Mesenchymal stem cell (in vitro differentiated cells and primary cell): ENCODE measurements at regions not wholly inside any gene's neighbourhood (a gene's known extent, or its start where the extent isn't known, plus 50 kb on each side); places are given as distances from the start of the nearest gene placed in this dataset.

ENCODE experiments used
- DNase-seq: peaks from one replicate; pipeline ENCODE4 v3.0.0-alpha.2; 2013
- H2AFZ ChIP-seq: one replicate; pipeline ENCODE4 v1.6.1; 2013; ENCODE audit warnings: low read depth, mild to moderate bottlenecking, control low read depth, inconsistent platforms, low read length, moderate library complexity
- H2AK5ac ChIP-seq: 2 replicates; pipeline ENCODE4 v1.6.1; 2013; ENCODE audit warnings: low read length, moderate library complexity, mild to moderate bottlenecking, inconsistent platforms; ENCODE audit not compliant: severe bottlenecking
- H2BK120ac ChIP-seq: one replicate; pipeline ENCODE4 v1.6.1; 2013; ENCODE audit warnings: low read depth, mild to moderate bottlenecking, inconsistent platforms, low read length, moderate library complexity
- H2BK12ac ChIP-seq, 2 experiments: one replicate each; pipeline ENCODE4 v1.6.1; 2013; ENCODE audit warnings: inconsistent platforms in 2 of 2, low read length in 2 of 2, mild to moderate bottlenecking in 2 of 2, moderate library complexity in 2 of 2, control low read depth in 1 of 2
- H2BK15ac ChIP-seq: one replicate; pipeline ENCODE4 v1.6.1; 2013; ENCODE audit warnings: mild to moderate bottlenecking, low read depth, inconsistent platforms; ENCODE audit not compliant: poor library complexity, severe bottlenecking
- H2BK5ac ChIP-seq: 2 replicates; pipeline ENCODE4 v1.6.1; 2013; ENCODE audit warnings: low read depth, mild to moderate bottlenecking, low read length, control low read depth, inconsistent platforms; ENCODE audit not compliant: poor library complexity, severe bottlenecking
- H3K14ac ChIP-seq, 2 experiments: one replicate each; pipeline ENCODE4 v1.6.1; 2013; ENCODE audit warnings: inconsistent platforms in 2 of 2, low read length in 2 of 2, control low read depth in 1 of 2, mild to moderate bottlenecking in 1 of 2, moderate library complexity in 1 of 2
- H3K18ac ChIP-seq, 2 experiments: one replicate each; pipeline ENCODE4 v1.6.1; 2013; ENCODE audit warnings: inconsistent platforms in 2 of 2, low read length in 2 of 2, control low read depth in 1 of 2, low read depth in 1 of 2, mild to moderate bottlenecking in 1 of 2
- H3K23ac ChIP-seq, 2 experiments: one replicate each; pipeline ENCODE4 v1.6.1; 2013; ENCODE audit warnings: inconsistent platforms in 2 of 2, low read length in 2 of 2, mild to moderate bottlenecking in 2 of 2, moderate library complexity in 2 of 2, control low read depth in 1 of 2
- H3K27ac ChIP-seq: 2 replicates; pipeline ENCODE4 v1.5.1; 2013; ENCODE audit warnings: mild to moderate bottlenecking, moderate library complexity, low read length, control low read depth, inconsistent platforms; ENCODE audit not compliant: poor library complexity, severe bottlenecking
- H3K27me3 ChIP-seq, 2 experiments: 2 replicates each; pipeline versions ENCODE4 v1.6.1 to v1.7.0; 2013; ENCODE audit warnings: low read length in 2 of 2, mild to moderate bottlenecking in 2 of 2, moderate library complexity in 2 of 2, control low read depth in 1 of 2, inconsistent platforms in 1 of 2; ENCODE audit not compliant: control insufficient read depth in 1 of 2, insufficient read depth in 1 of 2
- H3K36me3 ChIP-seq, 2 experiments: 2 replicates each; pipeline versions ENCODE4 v1.6.1 to v1.7.0; 2013; ENCODE audit warnings: low read length in 2 of 2, control low read depth in 1 of 2, inconsistent platforms in 1 of 2, low read depth in 1 of 2, mild to moderate bottlenecking in 1 of 2; ENCODE audit not compliant: insufficient read depth in 2 of 2, control insufficient read depth in 1 of 2
- H3K4ac ChIP-seq, 2 experiments: one replicate each; pipeline ENCODE4 v1.6.1; 2013; ENCODE audit warnings: inconsistent platforms in 2 of 2, low read length in 2 of 2, mild to moderate bottlenecking in 2 of 2, moderate library complexity in 2 of 2, control low read depth in 1 of 2, low read depth in 1 of 2
- H3K4me1 ChIP-seq: 2 replicates; pipeline ENCODE4 v1.6.1; 2013; ENCODE audit warnings: low read depth, low read length, control low read depth; ENCODE audit not compliant: control insufficient read depth, insufficient read depth
- H3K4me2 ChIP-seq: 2 replicates; pipeline ENCODE4 v1.6.1; 2013; ENCODE audit warnings: low read length, mild to moderate bottlenecking, inconsistent platforms; ENCODE audit not compliant: poor library complexity, severe bottlenecking
- H3K4me3 ChIP-seq, 2 experiments: 2 replicates each; pipeline versions ENCODE4 v1.5.1 to v1.7.0; 2013; ENCODE audit warnings: low read length in 2 of 2, mild to moderate bottlenecking in 2 of 2, control low read depth in 1 of 2, low read depth in 1 of 2; ENCODE audit not compliant: insufficient read depth in 1 of 2
- H3K79me1 ChIP-seq: replicated peaks from 2 replicates; pipeline ENCODE4 v1.6.1; 2013; ENCODE audit warnings: mild to moderate bottlenecking, control low read depth, low read length, inconsistent platforms; ENCODE audit not compliant: poor library complexity, severe bottlenecking
- H3K9ac ChIP-seq: 2 replicates; pipeline ENCODE4 v1.7.0; 2013; ENCODE audit warnings: mild to moderate bottlenecking, low read length, moderate library complexity
- H3K9me3 ChIP-seq: 2 replicates; pipeline ENCODE4 v1.7.0; 2013; ENCODE audit warnings: mild to moderate bottlenecking, low read length; ENCODE audit not compliant: control insufficient read depth
- H4K8ac ChIP-seq: one replicate; pipeline ENCODE4 v1.6.1; 2013; ENCODE audit warnings: inconsistent platforms, mild to moderate bottlenecking, low read length, moderate library complexity
- H4K91ac ChIP-seq: one replicate; pipeline ENCODE4 v1.6.1; 2013; ENCODE audit warnings: mild to moderate bottlenecking, low read length, inconsistent platforms
- WGBS: methylation state at CpG from one replicate; pipeline ENCODE4 v1.1.7; 2013; ENCODE audit warnings: mixed read lengths; 5-methylcytosine and 5-hydroxymethylcytosine counted together

- no peak overlapping the region for H2BK12ac ChIP-seq
- no peak overlapping the region for H2BK5ac ChIP-seq
- H4K91ac ChIP-seq = no peak overlapping the region
- no peak overlapping the region for H3K4ac ChIP-seq
- H3K4me2 ChIP-seq = no peak overlapping the region
- H3K9me3 ChIP-seq = no peaks in the 10 kb centered on the region
- H3K4me3 ChIP-seq = no peak overlapping the region
- no peak overlapping the region for H2AFZ ChIP-seq
- H3K23ac ChIP-seq = no peak overlapping the region
- H3K27ac ChIP-seq = no peak overlapping the region
- no peak overlapping the region for H4K8ac ChIP-seq
- H3K14ac ChIP-seq = no peak overlapping the region
- no peaks in the 10 kb centered on the region for H3K36me3 ChIP-seq
- H2AK5ac ChIP-seq = no peak overlapping the region
- H3K18ac ChIP-seq = no peak overlapping the region
- no peak overlapping the region for H2BK15ac ChIP-seq
- WGBS = 92% methylated on average over 4 of the region's 6 CpGs
- H3K9ac ChIP-seq = no peak overlapping the region
- H3K4me1 ChIP-seq = no peaks in the 10 kb centered on the region
- H2BK120ac ChIP-seq = no peak overlapping the region
- no peaks in the 10 kb centered on the region for H3K79me1 ChIP-seq
- H3K27me3 ChIP-seq = no peaks in the 10 kb centered on the region
- DNase-seq = no peak
Observed at GRCh38 chr5:39622281-39622680, 197.5 kb upstream of the DAB2 start.

GRCh38 chr5:39619168-39619818 lies 194.5 kb upstream of the DAB2 start:
- Histone ChIP-seq H3K27ac (no peak overlapping the region), H2BK12ac (no peak overlapping the region), H3K27me3 (no peaks in the 10 kb centered on the region), H2AFZ (no peak overlapping the region), H2BK5ac (no peak overlapping the region), H3K4ac (no peak overlapping the region), H3K9ac (no peak overlapping the region), H4K91ac (no peak overlapping the region), H2AK5ac (no peak overlapping the region), H3K14ac (no peak overlapping the region), H2BK120ac (no peak overlapping the region), H3K36me3 (no peaks in the 10 kb centered on the region), H4K8ac (no peak overlapping the region), H3K23ac (no peak overlapping the region), H3K4me2 (no peak overlapping the region), H3K79me1 (no peaks in the 10 kb centered on the region), H3K4me1 (no peaks in the 10 kb centered on the region), H3K4me3 (no peak overlapping the region), H3K9me3 (no peaks in the 10 kb centered on the region), H3K18ac (no peak overlapping the region), H2BK15ac (no peak overlapping the region)
- 96% methylated on average over 4 of the region's 4 CpGs for WGBS
- DNase-seq = no peak

- H3K27ac ChIP-seq = no peak overlapping the region
- H3K23ac ChIP-seq = no peak overlapping the region
- no peaks in the 10 kb centered on the region for H3K27me3 ChIP-seq
- no CpG with 5 or more reads among the region's 5 CpGs for WGBS
- no peak overlapping the region for H3K4me3 ChIP-seq
- H3K14ac ChIP-seq = no peak overlapping the region
- H2BK5ac ChIP-seq = no peak overlapping the region
- no peak overlapping the region for H2BK12ac ChIP-seq
- H2BK15ac ChIP-seq = no peak overlapping the region
- no peak overlapping the region for H3K9ac ChIP-seq
- H4K91ac ChIP-seq = no peak overlapping the region
- H3K9me3 ChIP-seq = no peaks in the 10 kb centered on the region
- no peak overlapping the region for H2AFZ ChIP-seq
- no peak overlapping the region for H3K4me2 ChIP-seq
- H2AK5ac ChIP-seq = no peak overlapping the region
- H3K18ac ChIP-seq = no peak overlapping the region
- DNase-seq = no peak
- H3K4me1 ChIP-seq = no peaks in the 10 kb centered on the region
- H3K79me1 ChIP-seq = no peaks in the 10 kb centered on the region
- no peak overlapping the region for H3K4ac ChIP-seq
- H2BK120ac ChIP-seq = no peak overlapping the region
- H3K36me3 ChIP-seq = no peaks in the 10 kb centered on the region
- no peak overlapping the region for H4K8ac ChIP-seq
Observed at GRCh38 chr5:39618391-39618790, 193.6 kb upstream of the DAB2 start.

- 40% methylated on average over 1 of the region's 1 CpG for WGBS
- H3K79me1 ChIP-seq = no peaks in the 10 kb centered on the region
- H3K4me3 ChIP-seq = no peak overlapping the region
- H3K9ac ChIP-seq = no peak overlapping the region
- no peak overlapping the region for H3K27ac ChIP-seq
- no peak overlapping the region for H3K14ac ChIP-seq
- H3K4me1 ChIP-seq = no peaks in the 10 kb centered on the region
- no peak overlapping the region for H2AFZ ChIP-seq
- no peaks in the 10 kb centered on the region for H3K9me3 ChIP-seq
- no peak overlapping the region for H3K4ac ChIP-seq
- no peak overlapping the region for H2BK120ac ChIP-seq
- H2AK5ac ChIP-seq = no peak overlapping the region
- no peak overlapping the region for H3K23ac ChIP-seq
- no peak overlapping the region for H2BK5ac ChIP-seq
- no peaks in the 10 kb centered on the region for H3K27me3 ChIP-seq
- no peak overlapping the region for H2BK12ac ChIP-seq
- DNase-seq = peak; percentile 30
- no peak overlapping the region for H3K4me2 ChIP-seq
- no peak overlapping the region for H4K91ac ChIP-seq
- no peak overlapping the region for H3K18ac ChIP-seq
- no peaks in the 10 kb centered on the region for H3K36me3 ChIP-seq
- H4K8ac ChIP-seq = no peak overlapping the region
- H2BK15ac ChIP-seq = no peak overlapping the region
Observed at GRCh38 chr5:39616131-39616530, 191.4 kb upstream of the DAB2 start.
